Psoas muscle (tissue), 7 donors: ENCODE measurements at regions not wholly inside any gene's neighbourhood (a gene's known extent, or its start where the extent isn't known, plus 50 kb on each side); places are given as distances from the start of the nearest gene placed in this dataset.
"Not testable (repeated sequence)": the region's sequence is repeated elsewhere in the genome, so short reads cannot be mapped to it uniquely, and the experiment has no call there.

Source experiments
- ATAC-seq, 4 donors: fragments of 200-7000 bp; cut with Tn5 transposase; one replicate each; pipeline ENCODE4 v1.9.1; 2020; ENCODE audit warnings: moderate library complexity in 3 of 4, mild to moderate bottlenecking in 2 of 4
- DNase-seq, 2 donors: peaks; one replicate each; pipeline ENCODE4 v3.0.0-alpha.2; 2020
- H3K27ac ChIP-seq: fragments of 200-600 bp; one replicate; pipeline ENCODE4 v1.8.0; 2022
- H3K27me3 ChIP-seq, 3 donors: fragments of 200-600 bp in 1 of 3; one replicate each; pipeline versions ENCODE4 v1.6.1 to v1.8.0; 2013 to 2022; ENCODE audit warnings: low read length in 2 of 3, mild to moderate bottlenecking in 2 of 3, moderate library complexity in 1 of 3; ENCODE audit not compliant: insufficient read depth in 3 of 3
- H3K36me3 ChIP-seq, 2 donors: fragments of 200-600 bp in 1 of 2; one replicate each; pipeline versions ENCODE4 v1.6.1 to v1.8.0; 2013 to 2022; ENCODE audit warnings: low read depth in 1 of 2, mild to moderate bottlenecking in 1 of 2, moderate library complexity in 1 of 2; ENCODE audit not compliant: insufficient read depth in 1 of 2
- H3K4me1 ChIP-seq: fragments of 200-600 bp; one replicate; pipeline ENCODE4 v1.8.0; 2022
- H3K4me3 ChIP-seq: fragments of 200-600 bp; one replicate; pipeline ENCODE4 v1.8.0; 2022; ENCODE audit warnings: mild to moderate bottlenecking
- H3K9me3 ChIP-seq: fragments of 200-600 bp; one replicate; pipeline ENCODE4 v1.8.0; 2022
- WGBS, 3 donors: extraction: QIAGEN DNeasy Blood & Tissue Kit; methylation state at CpG; one replicate each; pipeline versions ENCODE4 v1.1.6 to v1.1.7; 2013; 5-methylcytosine and 5-hydroxymethylcytosine counted together
- intact Hi-C, 2 donors: fragments of 100-400 bp; cut with DNase I; formaldehyde crosslinking; loops; one replicate each; pipeline versions ENCODE4 v1.11.0 to v1.14.2; 2022
- TF ChIP-seq, protein P1 (sequence below): fragments of 200-600 bp; IDR thresholded peaks from one replicate; pipeline ENCODE4 v1.8.0; 2022; ENCODE audit warnings: antibody characterized with exemption
- donor health status: healthy with polysubstance abuse.
- donor health status: DM: no; HTN: no; CAD: no; lungs with moderate emphysema.
- donor health status: Bipolar disorder and iron deficiency.
- donor health status: healthy.
- donor health status: DM: yes; HTN: yes; CAD: no.
- donor health status: DM: no; HTN: no; CAD: no.
- donor health status: DM: yes; HTN: yes; CAD: no.

DNA sequence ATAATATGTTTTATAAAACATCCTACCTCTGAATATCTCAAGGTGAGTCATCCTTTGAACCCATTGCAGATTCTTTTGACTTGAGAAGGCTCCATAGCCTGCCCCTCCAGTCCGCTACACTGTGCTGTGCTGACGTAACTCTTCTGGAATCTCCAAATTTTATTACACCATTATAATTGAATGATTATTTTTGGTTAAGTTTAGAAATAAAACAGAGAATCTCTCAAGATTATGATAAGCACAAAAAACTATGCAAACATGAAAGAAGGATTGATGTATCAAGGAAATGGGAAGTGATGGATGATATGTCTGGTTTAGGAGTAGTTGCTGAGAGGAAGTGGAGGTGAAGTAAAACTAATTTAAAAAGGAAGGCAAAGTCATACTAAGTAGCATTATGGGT is 1021.3 kb downstream of the HACE1 start:
- no peak for ATAC-seq
- Histone ChIP-seq H3K4me1 (no peaks in the 10 kb centered on the region), H3K27me3 (no peaks in the 10 kb centered on the region), H3K27ac (no peak overlapping the region), H3K4me3 (no peak overlapping the region), H3K36me3 (no peaks in the 10 kb centered on the region), H3K9me3 (peaks cover 3% of the 10 kb centered on the region)
- 83 to 89% (median 87%) methylated on average over 2 of the region's 2 CpGs for WGBS, 3 donors
- DNase-seq = no peak
- TF ChIP-seq, protein P1, sequence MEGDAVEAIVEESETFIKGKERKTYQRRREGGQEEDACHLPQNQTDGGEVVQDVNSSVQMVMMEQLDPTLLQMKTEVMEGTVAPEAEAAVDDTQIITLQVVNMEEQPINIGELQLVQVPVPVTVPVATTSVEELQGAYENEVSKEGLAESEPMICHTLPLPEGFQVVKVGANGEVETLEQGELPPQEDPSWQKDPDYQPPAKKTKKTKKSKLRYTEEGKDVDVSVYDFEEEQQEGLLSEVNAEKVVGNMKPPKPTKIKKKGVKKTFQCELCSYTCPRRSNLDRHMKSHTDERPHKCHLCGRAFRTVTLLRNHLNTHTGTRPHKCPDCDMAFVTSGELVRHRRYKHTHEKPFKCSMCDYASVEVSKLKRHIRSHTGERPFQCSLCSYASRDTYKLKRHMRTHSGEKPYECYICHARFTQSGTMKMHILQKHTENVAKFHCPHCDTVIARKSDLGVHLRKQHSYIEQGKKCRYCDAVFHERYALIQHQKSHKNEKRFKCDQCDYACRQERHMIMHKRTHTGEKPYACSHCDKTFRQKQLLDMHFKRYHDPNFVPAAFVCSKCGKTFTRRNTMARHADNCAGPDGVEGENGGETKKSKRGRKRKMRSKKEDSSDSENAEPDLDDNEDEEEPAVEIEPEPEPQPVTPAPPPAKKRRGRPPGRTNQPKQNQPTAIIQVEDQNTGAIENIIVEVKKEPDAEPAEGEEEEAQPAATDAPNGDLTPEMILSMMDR = no peak
- intact Hi-C loops = no loop called here

DNA sequence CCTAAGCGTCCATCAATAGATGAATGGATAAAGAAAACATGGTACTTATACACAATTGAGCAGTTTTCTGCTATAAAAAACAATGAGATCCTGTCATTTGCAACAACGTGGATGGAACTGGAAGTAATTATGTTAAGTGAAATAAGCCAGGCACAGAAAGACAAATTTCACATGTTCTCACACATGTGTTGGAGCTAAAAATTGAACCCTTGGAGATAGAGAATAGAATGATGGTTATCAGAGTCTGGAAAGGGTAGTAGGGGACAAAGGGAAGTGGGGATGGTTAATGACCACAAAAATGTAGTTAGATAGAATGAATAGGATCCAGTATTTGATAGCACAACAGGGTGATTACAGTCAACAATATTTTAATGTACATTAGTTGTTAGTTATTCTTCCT is 1033.5 kb downstream of the HACE1 start:
- TF ChIP-seq, protein P1 = no peak
- H3K27ac ChIP-seq = no peak overlapping the region
- no peaks in the 10 kb centered on the region for H3K27me3 ChIP-seq
- H3K9me3 ChIP-seq = no peaks in the 10 kb centered on the region
- no peak for ATAC-seq
- no peaks in the 10 kb centered on the region for H3K4me1 ChIP-seq
- 26 to 54% (median 29%) methylated on average over 2 of the region's 2 CpGs for WGBS, 3 donors
- no peak overlapping the region for H3K4me3 ChIP-seq
- DNase-seq = no peak
- intact Hi-C loops = no loop called here
- no peaks in the 10 kb centered on the region for H3K36me3 ChIP-seq

DNA sequence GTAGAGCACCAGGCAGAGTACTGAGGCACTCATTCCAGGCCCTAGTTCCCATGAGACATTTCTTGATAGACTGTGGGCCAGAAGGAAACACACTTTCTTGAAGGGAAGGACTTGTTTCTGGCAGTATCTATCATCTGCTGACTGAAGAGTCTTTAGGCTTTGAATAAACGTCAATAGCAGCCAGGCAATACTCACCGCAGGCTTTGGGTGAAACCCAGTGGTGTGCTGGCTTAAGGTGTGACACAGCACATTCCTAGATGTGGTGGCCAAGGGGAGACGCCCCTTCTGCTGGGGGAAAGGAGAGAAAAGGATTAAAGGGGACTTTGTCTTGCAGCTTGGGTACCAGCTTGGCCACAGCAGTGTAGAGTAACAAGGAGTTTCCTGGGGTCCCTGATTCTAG is 1039.6 kb downstream of the HACE1 start:
- H3K27ac ChIP-seq = no peak overlapping the region
- WGBS, 3 donors = 56 to 62% (median 60%) methylated on average over 3 of the region's 3 CpGs
- TF ChIP-seq, protein P1 = no peak
- H3K4me3 ChIP-seq = no peak overlapping the region
- H3K27me3 ChIP-seq = no peaks in the 10 kb centered on the region
- ATAC-seq (no peak), DNase-seq (no peak)
- H3K9me3 ChIP-seq = no peaks in the 10 kb centered on the region
- H3K36me3 ChIP-seq = no peaks in the 10 kb centered on the region
- H3K4me1 ChIP-seq = no peaks in the 10 kb centered on the region
- intact Hi-C loops = no loop called here

DNA sequence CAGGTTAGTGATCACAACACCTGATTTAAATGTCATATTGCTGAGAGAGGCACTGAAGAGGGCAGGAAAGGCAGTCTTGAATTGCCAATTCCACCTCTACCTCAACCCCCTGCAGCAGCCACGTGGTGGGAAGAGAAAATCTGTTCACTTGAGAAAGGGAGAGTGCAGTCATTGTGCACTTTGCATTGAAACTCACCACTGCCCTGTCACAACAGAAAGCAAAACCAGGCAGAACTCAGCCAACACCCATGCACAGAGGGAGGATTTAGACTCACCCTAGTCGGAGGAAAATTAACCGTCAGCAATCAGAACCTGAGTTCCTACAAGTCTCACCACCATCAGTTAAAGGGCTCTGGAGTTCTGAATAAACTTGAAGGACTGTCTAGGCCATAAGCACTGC is 1040.2 kb downstream of the HACE1 start:
- intact Hi-C loops = no loop called here
- H3K4me3 ChIP-seq = no peak overlapping the region
- 28 to 35% (median 31%) methylated on average over 3 of the region's 3 CpGs for WGBS, 3 donors
- H3K4me1 ChIP-seq = no peaks in the 10 kb centered on the region
- no peak overlapping the region for H3K27ac ChIP-seq
- H3K36me3 ChIP-seq = no peaks in the 10 kb centered on the region
- H3K9me3 ChIP-seq = no peaks in the 10 kb centered on the region
- H3K27me3 ChIP-seq = no peaks in the 10 kb centered on the region
- ATAC-seq = no peak
- DNase-seq = no peak
- TF ChIP-seq, protein P1 = no peak

DNA sequence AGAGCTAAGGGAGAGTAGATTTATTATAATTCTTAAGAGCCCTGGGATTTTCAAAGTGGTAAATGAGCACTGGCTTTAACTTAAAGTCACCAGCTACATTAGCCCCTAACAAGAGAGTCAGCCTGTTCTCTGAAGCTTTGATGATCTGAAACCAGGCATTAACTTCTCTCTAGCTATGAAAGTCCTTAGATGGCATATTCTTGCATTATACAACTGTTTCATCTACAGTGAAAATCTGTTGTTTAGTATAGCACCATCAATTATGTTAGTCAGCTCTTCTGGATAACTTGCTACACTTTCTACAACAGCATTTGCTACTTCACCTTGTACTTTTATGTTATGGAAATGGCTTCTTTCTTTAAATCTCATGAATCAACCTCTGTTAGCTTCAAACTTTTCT is 1046.7 kb downstream of the HACE1 start:
- no peak overlapping the region for H3K4me3 ChIP-seq
- H3K36me3 ChIP-seq = no peaks in the 10 kb centered on the region
- TF ChIP-seq, protein P1 = no peak
- no peaks in the 10 kb centered on the region for H3K9me3 ChIP-seq
- DNase-seq (no peak), ATAC-seq (no peak)
- H3K27me3 ChIP-seq = no peaks in the 10 kb centered on the region
- no peaks in the 10 kb centered on the region for H3K4me1 ChIP-seq
- no peak overlapping the region for H3K27ac ChIP-seq
- intact Hi-C loops = no loop called here

DNA sequence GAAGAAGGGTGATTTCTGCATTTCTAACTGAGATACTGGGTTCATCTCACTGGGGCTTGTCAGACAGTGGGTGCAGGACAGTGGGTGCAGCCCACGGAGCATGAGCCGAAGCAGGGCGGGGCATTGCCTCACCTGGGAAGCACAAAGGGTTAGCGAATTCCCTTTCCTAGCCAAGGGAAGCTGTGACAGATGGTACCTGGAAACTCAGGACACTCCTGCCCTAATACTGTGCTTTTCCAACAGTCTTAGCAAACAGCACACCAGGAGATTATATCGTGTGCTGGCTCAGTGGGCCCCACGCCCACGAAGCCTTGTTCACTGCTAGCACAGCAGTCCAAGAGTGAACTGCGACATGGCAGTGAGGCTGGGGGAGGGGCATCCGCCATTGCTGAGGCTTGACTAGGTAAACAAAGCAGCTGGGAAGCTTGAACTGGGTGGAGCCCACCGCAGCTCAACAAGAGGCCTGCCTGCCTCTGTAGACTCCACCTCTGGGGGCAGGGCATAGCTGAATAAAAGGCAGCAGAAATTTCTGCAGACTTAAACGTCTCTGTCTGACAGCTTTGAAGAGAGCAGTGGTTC is 1057.7 kb downstream of the HACE1 start:
- H3K36me3 ChIP-seq, H3K4me1 ChIP-seq, ATAC-seq, H3K27me3 ChIP-seq, H3K4me3 ChIP-seq, H3K27ac ChIP-seq, intact Hi-C loops, H3K9me3 ChIP-seq: not testable (repeated sequence)
- DNase-seq = peak in 1 of 2 donors; percentile 14
- whole genome bisulfite sequencing, 3 donors = 81 to 84% (median 83%) methylated on average over 11 of the region's 11 CpGs
